ENCODE measurements at regions not wholly inside any gene's neighbourhood (a gene's known extent, or its start where the extent isn't known, plus 50 kb on each side); places are given as distances from the start of the nearest gene placed in this dataset.

- Mint-ChIP-seq H3K4me1 (ENCODE audit: low read depth) (no peaks in the 10 kb centered on the region), H3K36me3 (ENCODE audit: low read depth) (no peaks in the 10 kb centered on the region), H3K4me3 (no peak overlapping the region)
Observed at GRCh38 chr12:102746963-102747362, 170.1 kb downstream of the PAH start.

GRCh38 chr12:102745971-102746600, 171.0 kb downstream of the PAH start:
- H3K4me1 Mint-ChIP-seq (ENCODE audit: low read depth) = no peaks in the 10 kb centered on the region
- H3K27me3 Mint-ChIP-seq (ENCODE audit: low read depth) = no peaks in the 10 kb centered on the region
- no peak overlapping the region for H3K27ac Mint-ChIP-seq
- no peak overlapping the region for H3K4me3 Mint-ChIP-seq
- H3K36me3 Mint-ChIP-seq (ENCODE audit: low read depth) = no peaks in the 10 kb centered on the region
- H3K9me3 Mint-ChIP-seq = no peaks in the 10 kb centered on the region

More at GRCh38 chr12:102746963-102747362, 170.1 kb downstream of the PAH start:
- Mint-ChIP-seq H3K27me3 (ENCODE audit: low read depth) (no peaks in the 10 kb centered on the region), H3K9me3 (no peaks in the 10 kb centered on the region), H3K27ac (no peak overlapping the region)

GRCh38 chr12:102741196-102741595, 175.8 kb downstream of the PAH start:
- H3K4me3 Mint-ChIP-seq = no peak overlapping the region
- H3K27ac Mint-ChIP-seq = no peak overlapping the region
- H3K36me3 Mint-ChIP-seq (ENCODE audit: low read depth) = peaks cover 1% of the 10 kb centered on the region
- H3K4me1 Mint-ChIP-seq (ENCODE audit: low read depth) = no peaks in the 10 kb centered on the region
- H3K9me3 Mint-ChIP-seq = no peaks in the 10 kb centered on the region
- H3K27me3 Mint-ChIP-seq (ENCODE audit: low read depth) = no peaks in the 10 kb centered on the region

- H3K4me3 Mint-ChIP-seq = no peak overlapping the region
- peaks cover 2% of the 10 kb centered on the region for H3K4me1 Mint-ChIP-seq (ENCODE audit: low read depth)
- no peaks in the 10 kb centered on the region for H3K9me3 Mint-ChIP-seq
- no peaks in the 10 kb centered on the region for H3K27me3 Mint-ChIP-seq (ENCODE audit: low read depth)
- H3K27ac Mint-ChIP-seq = no peak overlapping the region
- peaks cover 1% of the 10 kb centered on the region for H3K36me3 Mint-ChIP-seq (ENCODE audit: low read depth)
Observed at GRCh38 chr12:102740141-102740955, 176.7 kb downstream of the PAH start.

- Mint-ChIP-seq H3K36me3 (ENCODE audit: low read depth) (peaks cover 1% of the 10 kb centered on the region), H3K27me3 (ENCODE audit: low read depth) (no peaks in the 10 kb centered on the region), H3K4me3 (no peak overlapping the region), H3K4me1 (ENCODE audit: low read depth) (peaks cover 3% of the 10 kb centered on the region), H3K9me3 (no peaks in the 10 kb centered on the region), H3K27ac (no peak overlapping the region)
Observed at GRCh38 chr12:102736328-102736727, 180.7 kb downstream of the PAH start.

GRCh38 chr12:102735104-102735503, 181.9 kb downstream of the PAH start:
- Mint-ChIP-seq H3K4me3 (no peak overlapping the region), H3K27ac (peak overlapping the region; percentile 76), H3K36me3 (ENCODE audit: low read depth) (peaks cover 1% of the 10 kb centered on the region), H3K4me1 (ENCODE audit: low read depth) (peaks cover 3% of the 10 kb centered on the region), H3K9me3 (no peaks in the 10 kb centered on the region), H3K27me3 (ENCODE audit: low read depth) (no peaks in the 10 kb centered on the region)

GRCh38 chr12:102730996-102731395, 186.0 kb downstream of the PAH start:
- H3K36me3 Mint-ChIP-seq (ENCODE audit: low read depth) = no peaks in the 10 kb centered on the region
- H3K4me3 Mint-ChIP-seq = no peak overlapping the region
- no peaks in the 10 kb centered on the region for H3K27me3 Mint-ChIP-seq (ENCODE audit: low read depth)
- H3K27ac Mint-ChIP-seq = no peak overlapping the region
- peaks cover 12% of the 10 kb centered on the region for H3K4me1 Mint-ChIP-seq (ENCODE audit: low read depth)
- no peaks in the 10 kb centered on the region for H3K9me3 Mint-ChIP-seq

GRCh38 chr12:102728506-102729242, 188.4 kb downstream of the PAH start:
- no peaks in the 10 kb centered on the region for H3K9me3 Mint-ChIP-seq
- peaks cover 9% of the 10 kb centered on the region for H3K4me1 Mint-ChIP-seq (ENCODE audit: low read depth)
- H3K27me3 Mint-ChIP-seq (ENCODE audit: low read depth) = peaks cover 3% of the 10 kb centered on the region
- no peak overlapping the region for H3K4me3 Mint-ChIP-seq
- no peak overlapping the region for H3K27ac Mint-ChIP-seq
- H3K36me3 Mint-ChIP-seq (ENCODE audit: low read depth) = no peaks in the 10 kb centered on the region

GRCh38 chr12:102726686-102727085, 190.4 kb downstream of the PAH start:
- Mint-ChIP-seq H3K27me3 (ENCODE audit: low read depth) (peaks cover 3% of the 10 kb centered on the region), H3K9me3 (no peaks in the 10 kb centered on the region), H3K4me3 (no peak overlapping the region), H3K27ac (no peak overlapping the region), H3K4me1 (ENCODE audit: low read depth) (peaks cover 9% of the 10 kb centered on the region), H3K36me3 (ENCODE audit: low read depth) (no peaks in the 10 kb centered on the region)

- H3K36me3 Mint-ChIP-seq (ENCODE audit: low read depth) = no peaks in the 10 kb centered on the region
- no peaks in the 10 kb centered on the region for H3K9me3 Mint-ChIP-seq
- H3K4me3 Mint-ChIP-seq = no peak overlapping the region
- no peak overlapping the region for H3K27ac Mint-ChIP-seq
- H3K27me3 Mint-ChIP-seq (ENCODE audit: low read depth) = peaks cover 9% of the 10 kb centered on the region
- H3K4me1 Mint-ChIP-seq (ENCODE audit: low read depth) = no peaks in the 10 kb centered on the region
Observed at GRCh38 chr12:102722147-102722546, 194.9 kb downstream of the PAH start.

- H3K27me3 Mint-ChIP-seq (ENCODE audit: low read depth) = peaks cover 7% of the 10 kb centered on the region
- H3K4me1 Mint-ChIP-seq (ENCODE audit: low read depth) = no peaks in the 10 kb centered on the region
- H3K27ac Mint-ChIP-seq = no peak overlapping the region
- H3K4me3 Mint-ChIP-seq = no peak overlapping the region
- H3K9me3 Mint-ChIP-seq = no peaks in the 10 kb centered on the region
- H3K36me3 Mint-ChIP-seq (ENCODE audit: low read depth) = no peaks in the 10 kb centered on the region
Observed at GRCh38 chr12:102708108-102708507, 208.9 kb downstream of the PAH start.

- H3K4me1 Mint-ChIP-seq (ENCODE audit: low read depth) = no peaks in the 10 kb centered on the region
- H3K27ac Mint-ChIP-seq = no peak overlapping the region
- peaks cover 11% of the 10 kb centered on the region for H3K27me3 Mint-ChIP-seq (ENCODE audit: low read depth)
- H3K9me3 Mint-ChIP-seq = no peaks in the 10 kb centered on the region
- H3K36me3 Mint-ChIP-seq (ENCODE audit: low read depth) = no peaks in the 10 kb centered on the region
- H3K4me3 Mint-ChIP-seq = no peak overlapping the region
Observed at GRCh38 chr12:102702447-102703114, 214.5 kb downstream of the PAH start.

- Mint-ChIP-seq H3K4me3 (no peak overlapping the region), H3K27ac (no peak overlapping the region), H3K9me3 (peaks cover 3% of the 10 kb centered on the region), H3K27me3 (ENCODE audit: low read depth) (peaks cover 7% of the 10 kb centered on the region), H3K36me3 (ENCODE audit: low read depth) (no peaks in the 10 kb centered on the region), H3K4me1 (ENCODE audit: low read depth) (no peaks in the 10 kb centered on the region)
Observed at GRCh38 chr12:102696045-102696444, 215.7 kb upstream of the IGF1 start.

- H3K4me1 Mint-ChIP-seq (ENCODE audit: low read depth) = no peaks in the 10 kb centered on the region
- no peaks in the 10 kb centered on the region for H3K36me3 Mint-ChIP-seq (ENCODE audit: low read depth)
- peaks cover 3% of the 10 kb centered on the region for H3K27me3 Mint-ChIP-seq (ENCODE audit: low read depth)
- no peak overlapping the region for H3K27ac Mint-ChIP-seq
- peaks cover 3% of the 10 kb centered on the region for H3K9me3 Mint-ChIP-seq
- H3K4me3 Mint-ChIP-seq = no peak overlapping the region
Observed at GRCh38 chr12:102694903-102695302, 214.5 kb upstream of the IGF1 start.

Data from T-helper 1 cell treated with Interleukin-12 subunit alpha and Interleukin-12 subunit beta and Interleukin-4 antibody, amounts not matched to agents 30 μg/mL and 1 μg/mL, for 36 hours (primary cell).